OCI-LY7 (cell line): ENCODE measurements at regions not wholly inside any gene's neighbourhood (a gene's known extent, or its start where the extent isn't known, plus 50 kb on each side); places are given as distances from the start of the nearest gene placed in this dataset.

Experiments used
- BruUV-seq: library from RNA; stranded (reverse); fragments of 400-500 nt; replicated peaks from 2 replicates; lab custom pipeline; 2021; lab: Mats Ljungman, UMichigan
- CTCF ChIA-PET: fragments of 300-600 bp; sonication (Branson Sonifier 250); formaldehyde crosslinking; loops from one replicate; lab custom pipeline; 2022; ENCODE audit warnings: antibody characterized with exemption; ENCODE audit not compliant: unreplicated experiment; lab: Charles Lee
- POLR2A ChIA-PET: fragments of 300-600 bp; sonication (Branson Sonifier 250); formaldehyde crosslinking; loops from one replicate; lab custom pipeline; 2022; ENCODE audit warnings: antibody characterized with exemption; lab: Charles Lee
- DNase-seq: peaks from one replicate; pipeline ENCODE4 v3.0.0-alpha.2; 2015; ENCODE audit warnings: low spot score
- H2AFZ ChIP-seq: fragments of 200-600 bp; sonication (generic), shearing (Covaris generic); 2 replicates; pipeline ENCODE4 v1.6.1; 2014; ENCODE audit warnings: mild to moderate bottlenecking, antibody characterized with exemption, low read length, moderate library complexity
- H3K27ac ChIP-seq: fragments of 200-600 bp; sonication (generic); 2 replicates; pipeline ENCODE4 v1.5.1; 2014; ENCODE audit warnings: mixed run types, low read depth, mild to moderate bottlenecking, moderate library complexity, low read length, inconsistent platforms; ENCODE audit not compliant: poor library complexity, severe bottlenecking
- H3K36me3 ChIP-seq: fragments of 200-600 bp; sonication (generic); 2 replicates; pipeline ENCODE4 v1.6.1; 2014; ENCODE audit warnings: mild to moderate bottlenecking, antibody characterized with exemption, low read length, moderate library complexity, mixed read lengths; ENCODE audit not compliant: insufficient read depth
- H3K4me1 ChIP-seq: fragments of 200-600 bp; sonication (generic); 2 replicates; pipeline ENCODE4 v1.5.1; 2014; ENCODE audit warnings: mild to moderate bottlenecking, low read length; ENCODE audit not compliant: insufficient read depth, poor library complexity, severe bottlenecking
- H3K4me2 ChIP-seq: fragments of 200-600 bp; sonication (generic); 2 replicates; pipeline ENCODE4 v1.6.1; 2014; ENCODE audit warnings: mild to moderate bottlenecking, low read length
- H3K4me3 ChIP-seq: fragments of 200-600 bp; sonication (generic); 2 replicates; pipeline ENCODE4 v1.5.1; 2014; ENCODE audit warnings: mild to moderate bottlenecking, low read depth, low read length; ENCODE audit not compliant: poor library complexity, severe bottlenecking
- H3K79me2 ChIP-seq: fragments of 200-600 bp; sonication (generic); 2 replicates; pipeline ENCODE4 v1.6.1; 2016; ENCODE audit warnings: low read depth, mild to moderate bottlenecking, low read length, moderate library complexity, mixed read lengths; ENCODE audit not compliant: insufficient read depth
- H3K9me2 ChIP-seq: fragments of 200-600 bp; sonication (generic); 2 replicates; pipeline ENCODE4 v1.6.1; 2016; ENCODE audit warnings: mild to moderate bottlenecking, low read length, mixed read lengths; ENCODE audit not compliant: insufficient read depth
- H3K9me3 ChIP-seq: fragments of 200-600 bp; sonication (generic); 2 replicates; pipeline ENCODE4 v1.6.1; 2014; ENCODE audit warnings: mild to moderate bottlenecking, mixed run types, low read length, mixed read lengths
- H4K20me1 ChIP-seq: fragments of 200-600 bp; sonication (generic); 2 replicates; pipeline ENCODE4 v1.6.1; 2014; ENCODE audit warnings: mild to moderate bottlenecking, antibody characterized with exemption, low read length, moderate library complexity, mixed read lengths; ENCODE audit not compliant: insufficient read depth
- EZH2phosphoT487 ChIP-seq: fragments of 200-600 bp; sonication (generic); IDR thresholded peaks from 2 replicates; pipeline ENCODE4 v1.6.1; 2018; ENCODE audit warnings: low read depth, borderline replicate concordance, mild to moderate bottlenecking, mixed run types, antibody characterized with exemption, low read length, moderate library complexity, mixed read lengths
- intact Hi-C: fragments of 100-400 bp; cut with micrococcal nuclease; formaldehyde crosslinking; loops from one replicate; pipeline ENCODE4 v1.10.0; 2022; ENCODE audit not compliant: unreplicated experiment
- TF ChIP-seq, protein P1 (sequence below): fragments of 200-600 bp; sonication (generic); conservative IDR thresholded peaks from 2 replicates; pipeline ENCODE4 v1.5.1; 2014; ENCODE audit warnings: mild to moderate bottlenecking, antibody characterized with exemption, low read length, moderate library complexity, mixed read lengths

- H3K4me1 ChIP-seq, result no peaks in the 10 kb centered on the region
- no peak overlapping the region for H3K4me2 ChIP-seq
- DNase-seq, result no peak
- H3K36me3 ChIP-seq, result no peaks in the 10 kb centered on the region
- H3K79me2 ChIP-seq, result no peaks in the 10 kb centered on the region
- intact Hi-C loops, result no loop called here
- no peak overlapping the region for H2AFZ ChIP-seq
- no peaks in the 10 kb centered on the region for H4K20me1 ChIP-seq
- H3K9me3 ChIP-seq, result no peaks in the 10 kb centered on the region
- no peak overlapping the region for H3K27ac ChIP-seq
- no TSS peak for BruUV-seq
- TF ChIP-seq, protein P1, sequence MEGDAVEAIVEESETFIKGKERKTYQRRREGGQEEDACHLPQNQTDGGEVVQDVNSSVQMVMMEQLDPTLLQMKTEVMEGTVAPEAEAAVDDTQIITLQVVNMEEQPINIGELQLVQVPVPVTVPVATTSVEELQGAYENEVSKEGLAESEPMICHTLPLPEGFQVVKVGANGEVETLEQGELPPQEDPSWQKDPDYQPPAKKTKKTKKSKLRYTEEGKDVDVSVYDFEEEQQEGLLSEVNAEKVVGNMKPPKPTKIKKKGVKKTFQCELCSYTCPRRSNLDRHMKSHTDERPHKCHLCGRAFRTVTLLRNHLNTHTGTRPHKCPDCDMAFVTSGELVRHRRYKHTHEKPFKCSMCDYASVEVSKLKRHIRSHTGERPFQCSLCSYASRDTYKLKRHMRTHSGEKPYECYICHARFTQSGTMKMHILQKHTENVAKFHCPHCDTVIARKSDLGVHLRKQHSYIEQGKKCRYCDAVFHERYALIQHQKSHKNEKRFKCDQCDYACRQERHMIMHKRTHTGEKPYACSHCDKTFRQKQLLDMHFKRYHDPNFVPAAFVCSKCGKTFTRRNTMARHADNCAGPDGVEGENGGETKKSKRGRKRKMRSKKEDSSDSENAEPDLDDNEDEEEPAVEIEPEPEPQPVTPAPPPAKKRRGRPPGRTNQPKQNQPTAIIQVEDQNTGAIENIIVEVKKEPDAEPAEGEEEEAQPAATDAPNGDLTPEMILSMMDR, result no peak
- TF ChIP-seq EZH2phosphoT487, result no peak
- ChIA-PET CTCF (no interaction called here), POLR2A (interaction anchor here (0.9 kb wide), 1 partner anchor 9 kb away, joined by 3 read pairs; no protein-coding TSS in a partner anchor)
- no peak overlapping the region for H3K4me3 ChIP-seq
- H3K9me2 ChIP-seq, result no peaks in the 10 kb centered on the region
Observed at GRCh38 chr15:36479200-36479896, 100.1 kb upstream of the CDIN1 start.

DNA sequence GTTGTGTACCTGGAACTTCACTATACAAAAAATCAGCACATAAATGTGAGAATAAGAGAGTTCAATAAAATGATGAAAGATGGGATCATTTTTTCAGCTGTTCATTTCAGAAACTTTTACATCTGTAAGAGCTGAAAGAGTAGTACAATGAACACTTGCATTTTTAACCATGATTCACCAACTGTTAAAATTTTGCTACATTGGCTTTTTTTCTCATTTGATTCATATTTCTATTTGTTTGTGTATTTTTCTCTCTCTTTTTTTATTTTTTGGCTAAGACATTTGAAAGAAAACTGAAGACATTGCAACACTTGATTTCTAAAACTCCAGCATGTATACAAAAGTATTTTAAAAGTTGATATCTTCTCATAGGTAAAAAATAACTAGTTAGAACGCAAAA lies 98.3 kb upstream of the CDIN1 start:
- BruUV-seq, result no TSS peak
- CTCF ChIA-PET, result no interaction called here
- intact Hi-C loops, result no loop called here

More for the DNA sequence above, 98.3 kb upstream of the CDIN1 start:
- Histone ChIP-seq H4K20me1 (no peaks in the 10 kb centered on the region), H3K79me2 (no peaks in the 10 kb centered on the region), H3K4me1 (no peaks in the 10 kb centered on the region), H2AFZ (no peak overlapping the region), H3K4me2 (no peak overlapping the region), H3K4me3 (no peak overlapping the region), H3K27ac (no peak overlapping the region), H3K9me2 (no peaks in the 10 kb centered on the region), H3K36me3 (no peaks in the 10 kb centered on the region), H3K9me3 (no peaks in the 10 kb centered on the region)
- POLR2A ChIA-PET, result interaction anchor here (0.6 kb wide), 1 partner anchor 134 kb away, joined by 3 read pairs; no protein-coding TSS in a partner anchor
- TF ChIP-seq, protein P1, result no peak
- TF ChIP-seq EZH2phosphoT487, result no peak
- DNase-seq, result no peak
